CD4-positive, alpha-beta T cell treated with Interleukin-12 subunit alpha and Interleukin-12 subunit beta, for 1 hour (primary cell): ENCODE measurements at regions not wholly inside any gene's neighbourhood (a gene's known extent, or its start where the extent isn't known, plus 50 kb on each side); places are given as distances from the start of the nearest gene placed in this dataset.
"Not testable (repeated sequence)": the region's sequence is repeated elsewhere in the genome, so short reads cannot be mapped to it uniquely, and the experiment has no call there.

Experiments
- DNase-seq: peaks from one replicate; pipeline ENCODE4 v3.0.0-alpha.2; 2020

- DNase-seq = no peak
These were observed 190.3 kb upstream of the TAB2 start for GRCh38 chr6:149127212-149127611.

DNA sequence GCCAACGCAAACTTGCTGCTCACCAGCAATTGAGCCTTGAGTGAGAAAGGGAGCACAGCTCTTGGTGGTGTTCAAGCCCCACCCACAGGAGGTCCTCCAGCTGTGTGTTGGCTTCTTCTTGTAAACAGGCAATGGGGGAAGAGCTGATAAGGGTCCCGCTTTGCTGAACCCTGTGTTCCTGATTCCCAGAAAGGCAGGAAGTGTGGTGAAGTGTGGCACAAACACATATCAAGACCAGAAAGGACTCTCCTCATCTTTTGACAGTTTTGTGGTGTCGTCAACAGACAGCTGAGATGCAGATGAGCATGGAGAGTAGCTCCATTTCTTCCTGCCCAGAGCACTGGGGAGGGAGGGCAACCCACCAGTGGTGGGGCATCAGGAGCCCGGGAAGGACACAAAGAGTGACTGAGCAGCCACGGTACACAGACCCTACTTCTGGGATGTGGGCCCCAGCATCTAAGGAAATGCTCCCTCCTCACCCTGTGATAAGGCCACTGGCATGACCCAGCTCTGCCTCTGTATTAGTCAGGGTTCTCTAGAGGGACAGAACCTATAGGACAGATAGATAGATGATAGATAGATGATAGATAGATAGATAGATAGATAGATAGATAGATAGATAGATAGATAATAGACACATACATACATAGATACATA lies 188.9 kb upstream of the TAB2 start:
- DNase-seq = peak; percentile 50

DNA sequence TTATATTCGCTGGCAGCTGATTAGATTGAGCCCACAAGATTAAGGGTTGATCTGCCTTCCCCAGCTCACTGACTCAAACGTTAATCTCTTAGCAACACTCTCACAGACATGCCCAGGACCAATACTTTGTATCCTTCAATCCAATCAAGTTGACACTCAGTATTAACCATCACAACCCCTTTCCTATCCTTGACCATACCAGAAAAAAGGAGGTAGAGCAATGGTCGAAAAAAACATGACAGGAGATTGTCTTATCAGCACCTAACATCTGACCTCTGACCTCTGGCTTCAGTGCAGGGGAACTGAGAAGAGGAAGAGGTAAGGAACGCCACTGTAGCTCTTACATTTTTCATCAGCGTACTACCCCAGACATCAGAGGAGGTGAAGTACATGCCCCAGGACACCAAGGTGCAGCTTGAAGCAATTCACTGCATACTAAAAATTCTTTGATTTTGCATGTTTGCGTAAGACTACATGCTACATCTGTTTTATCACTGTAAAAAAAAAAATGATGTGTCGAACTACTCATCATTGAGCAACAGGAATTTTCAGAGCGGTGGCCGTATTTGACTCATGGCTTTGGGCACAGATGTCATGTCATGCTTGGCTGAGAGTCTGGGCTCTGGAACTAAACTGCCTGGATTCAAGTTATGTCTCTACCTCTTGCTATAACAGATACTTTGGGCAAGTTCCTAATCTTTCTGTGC lies 188.0 kb upstream of the TAB2 start:
- DNase-seq = no peak

DNA sequence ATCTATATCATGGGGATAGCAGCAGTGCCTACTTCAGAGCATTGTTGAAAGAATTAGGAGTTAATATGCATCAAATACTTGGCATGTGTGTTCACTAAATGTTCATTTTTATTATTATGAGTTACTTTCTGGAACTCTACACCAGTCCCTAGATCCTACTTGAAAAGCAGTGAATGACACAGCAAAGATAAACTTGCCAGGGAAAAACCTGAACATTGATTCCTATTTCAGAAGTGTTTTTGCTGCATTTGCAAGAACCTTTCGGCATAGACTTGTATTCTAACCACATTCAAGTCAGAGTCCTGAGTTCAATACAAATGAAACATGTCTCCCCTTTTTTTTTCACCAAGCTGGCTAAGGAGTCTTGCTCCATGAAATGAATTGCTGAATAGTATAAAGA lies 187.4 kb upstream of the TAB2 start:
- no peak for DNase-seq

DNA sequence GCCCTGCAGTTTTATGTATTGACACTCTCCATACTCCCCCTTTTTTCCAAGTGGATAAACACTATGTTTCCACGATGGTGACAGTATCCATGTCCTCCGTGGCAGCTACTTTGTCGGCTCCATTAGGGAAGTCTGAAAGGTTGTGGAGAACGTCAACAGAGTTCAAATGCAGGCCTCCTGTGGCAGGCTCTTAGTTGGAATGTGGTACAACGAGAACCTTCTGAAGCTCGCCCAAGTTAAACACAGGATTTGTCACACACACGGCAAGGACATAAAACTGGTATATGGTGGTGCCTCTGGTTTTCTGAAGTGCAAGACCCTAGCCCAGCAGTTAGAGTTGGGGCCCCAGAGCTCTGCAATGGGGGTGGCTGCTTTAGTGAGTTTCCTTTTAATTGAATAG lies 187.0 kb upstream of the TAB2 start:
- no peak for DNase-seq

DNA sequence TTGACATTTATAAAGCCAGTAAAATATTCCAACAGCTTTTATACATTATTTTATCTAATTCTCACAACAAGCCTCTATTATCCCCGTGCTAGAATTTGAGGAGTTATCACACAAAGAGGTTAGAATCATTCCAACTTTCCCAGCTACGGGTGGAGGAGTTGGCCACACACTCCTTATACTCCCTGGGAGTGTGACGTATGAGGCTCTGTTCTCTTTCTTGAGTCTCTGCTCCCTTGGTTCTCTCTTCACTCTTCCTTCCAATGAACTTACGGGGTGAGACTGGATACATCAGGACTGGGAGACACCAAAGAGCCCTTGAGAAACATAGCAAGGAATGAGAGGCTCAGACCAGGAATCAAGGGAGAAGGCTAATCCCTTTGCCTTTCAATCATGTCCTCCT lies 185.6 kb upstream of the TAB2 start:
- no peak for DNase-seq

DNA sequence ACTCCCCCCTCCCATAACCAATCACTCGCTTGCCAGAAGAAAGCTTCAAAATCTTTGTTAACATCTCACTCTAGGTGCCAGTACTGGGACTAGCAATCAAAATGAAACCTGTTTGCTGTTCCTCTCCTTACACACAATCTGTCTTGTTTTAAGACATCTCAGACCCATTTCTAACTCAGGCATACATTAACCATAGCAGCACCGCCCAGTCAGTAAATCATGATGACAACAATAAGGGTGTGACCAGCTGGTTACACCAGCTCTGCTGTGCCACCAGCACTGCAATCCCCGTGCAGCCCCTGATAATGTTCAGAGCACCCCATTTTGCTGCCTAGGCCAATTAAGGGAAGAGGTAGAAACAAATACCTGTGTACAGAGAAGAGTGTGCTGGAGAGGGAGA lies 185.2 kb upstream of the TAB2 start:
- no peak for DNase-seq

DNA sequence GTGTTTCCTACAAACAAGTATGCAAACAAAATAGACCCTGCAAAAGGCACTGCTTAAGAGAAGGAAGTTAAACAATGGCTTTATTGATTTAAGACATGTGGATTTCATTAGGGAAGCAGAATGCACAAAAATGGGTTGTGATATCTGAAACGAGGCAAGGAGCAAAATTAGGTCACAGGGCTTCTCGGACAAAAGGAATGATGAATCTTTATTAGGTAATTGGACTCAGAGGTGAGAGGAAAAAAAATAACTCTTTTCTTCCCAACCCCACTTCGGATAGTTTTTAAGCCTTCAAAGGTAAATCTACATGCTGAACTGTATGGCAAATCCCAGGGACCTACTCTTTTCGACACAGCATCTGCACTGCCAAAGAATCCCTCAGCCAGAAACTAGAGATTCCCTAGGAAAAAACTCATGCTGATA lies 183.0 kb upstream of the TAB2 start:
- DNase-seq = no peak

- no peak for DNase-seq
These were observed 181.7 kb upstream of the TAB2 start for GRCh38 chr6:149135809-149136208.

- DNase-seq = no peak
These were observed 181.1 kb upstream of the TAB2 start for GRCh38 chr6:149136273-149136912.

DNA sequence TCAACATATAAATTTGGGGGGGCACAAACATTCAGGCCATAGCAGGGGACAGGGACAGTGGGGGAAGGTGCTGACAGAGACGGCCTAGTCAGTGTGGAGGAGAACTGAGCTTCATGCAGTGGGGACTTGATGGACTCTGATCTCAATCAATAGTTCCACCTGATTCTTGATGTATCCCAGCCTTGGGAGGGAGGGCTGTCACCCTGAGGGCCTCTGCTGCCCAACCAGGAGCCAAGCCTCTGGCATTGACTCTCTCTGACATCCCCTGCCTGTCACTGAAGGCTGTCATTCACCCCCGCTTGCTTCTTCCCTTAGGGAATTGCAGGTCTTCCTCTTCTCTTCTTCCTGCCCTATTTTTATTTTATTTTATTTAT lies 180.6 kb upstream of the TAB2 start:
- DNase-seq = no peak

GRCh38 chr6:149137594-149137993 lies 179.9 kb upstream of the TAB2 start:
- DNase-seq = no peak

DNA sequence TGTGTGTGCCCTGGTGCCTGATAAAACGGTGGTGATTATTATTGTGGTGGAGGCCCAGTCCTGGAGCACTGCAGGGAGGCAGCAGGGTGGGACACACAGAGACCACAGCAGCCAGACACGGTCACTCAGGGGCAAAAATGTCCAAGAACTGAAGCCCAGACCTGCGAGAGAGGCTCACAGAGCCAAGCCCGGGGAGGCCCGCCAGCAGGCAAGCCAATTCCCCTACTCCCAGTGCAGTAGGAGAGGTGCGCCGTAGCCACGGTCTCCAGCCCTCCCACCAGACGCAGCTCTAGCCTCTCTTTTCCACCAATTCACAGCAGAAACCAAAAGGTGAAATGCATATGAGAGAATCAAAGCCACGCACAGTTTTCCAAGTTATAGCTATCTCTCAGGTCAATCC lies 179.4 kb upstream of the TAB2 start:
- DNase-seq = no peak

- DNase-seq = no peak
These were observed 178.7 kb upstream of the TAB2 start for GRCh38 chr6:149138699-149139294.

DNA sequence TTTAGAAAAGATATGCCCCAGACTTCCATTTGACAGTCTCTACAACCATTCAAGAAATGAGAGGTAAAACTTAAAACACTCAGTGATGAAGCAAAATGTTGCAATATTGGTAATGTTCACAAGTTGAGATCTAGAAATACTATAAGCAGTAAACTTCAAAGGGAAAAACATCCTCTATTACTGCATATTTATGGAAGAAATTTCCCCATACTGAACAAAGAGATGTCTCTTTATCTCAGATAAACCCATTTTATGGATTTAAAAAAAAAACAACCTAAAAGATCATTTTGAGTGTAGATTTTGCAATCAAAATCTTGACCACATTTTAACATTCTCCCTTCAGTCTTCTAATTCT lies 177.8 kb upstream of the TAB2 start:
- DNase-seq = no peak

DNA sequence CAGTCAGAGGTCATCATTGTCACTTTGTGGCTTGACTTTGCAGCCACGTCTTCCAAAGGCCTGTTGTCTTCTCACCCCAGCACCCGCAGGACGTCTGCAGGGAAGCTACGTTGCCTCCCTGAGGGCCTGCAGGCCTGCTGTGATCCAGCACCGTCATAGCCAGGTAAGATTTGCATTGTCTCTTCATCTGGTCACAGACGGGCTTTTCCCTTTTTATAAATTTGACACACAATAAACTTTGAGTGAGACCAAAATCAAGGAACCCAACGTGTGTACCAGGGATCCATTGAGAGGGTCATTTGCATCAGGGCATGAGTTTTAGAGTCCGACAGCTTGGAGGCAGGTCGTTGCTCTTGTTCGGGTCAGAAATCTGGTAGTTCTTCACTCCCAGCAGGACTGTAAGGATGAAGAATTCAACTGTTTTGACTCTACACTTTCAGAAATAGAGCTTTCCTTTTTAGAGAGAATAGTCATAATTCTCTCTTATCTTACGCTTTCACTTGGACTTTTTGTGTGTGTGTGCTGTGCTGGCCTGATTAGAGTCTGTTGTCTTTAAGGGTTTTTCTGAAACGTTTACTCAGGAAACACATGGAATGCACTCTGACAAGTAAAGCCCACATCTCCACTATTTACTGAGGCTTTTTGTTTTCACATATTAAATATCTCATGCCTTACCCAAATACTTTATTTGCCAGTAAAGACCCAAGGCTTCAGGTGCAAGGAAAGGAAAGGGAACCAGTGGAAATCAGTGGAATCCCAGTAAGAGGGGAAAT lies 177.2 kb upstream of the TAB2 start:
- peak; percentile 82 for DNase-seq

GRCh38 chr6:149140910-149141290 lies 176.6 kb upstream of the TAB2 start:
- DNase-seq = peak; percentile 81

DNA sequence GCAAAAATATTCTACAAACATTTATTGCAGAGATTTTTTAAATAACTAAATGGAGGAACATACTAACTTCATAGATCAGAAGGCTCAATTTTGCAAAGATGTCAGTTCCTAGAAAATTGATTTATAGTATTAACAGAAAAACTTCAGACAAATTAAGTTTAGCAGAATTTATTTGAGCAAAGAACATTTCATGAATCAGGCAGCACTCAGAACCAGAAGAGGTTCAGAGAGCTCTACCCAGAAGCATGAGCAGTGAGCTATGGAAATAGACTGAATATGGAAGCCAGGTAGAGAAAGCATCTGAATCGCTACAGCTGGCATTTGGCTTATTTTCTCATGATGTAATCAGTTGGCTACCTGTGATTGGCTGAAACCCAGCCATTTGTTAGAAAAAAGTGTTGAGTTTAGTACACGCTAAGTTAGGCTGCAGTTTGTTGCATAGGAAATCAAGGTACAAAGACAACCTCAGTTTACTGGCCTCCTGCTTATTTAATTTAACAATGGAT lies 174.5 kb upstream of the TAB2 start:
- DNase-seq = no peak

DNA sequence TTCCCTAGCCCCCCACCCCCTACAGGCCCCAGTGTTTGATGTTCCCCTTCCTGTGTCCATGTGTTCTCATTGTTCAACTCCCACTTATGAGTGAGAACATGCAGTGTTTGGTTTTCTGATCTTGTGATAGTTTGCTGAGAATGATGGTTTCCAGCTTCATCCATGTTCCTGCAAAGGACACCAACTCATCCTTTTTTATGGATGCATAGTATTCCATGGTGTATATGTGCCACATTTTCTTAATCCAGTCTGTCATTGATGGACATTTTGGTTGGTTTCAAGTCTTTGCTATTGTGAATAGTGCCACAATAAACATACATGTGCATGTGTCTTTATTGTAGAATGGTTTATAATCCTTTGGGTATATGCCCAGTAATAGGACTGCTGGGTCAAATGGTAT lies 171.7 kb upstream of the TAB2 start:
- DNase-seq = not testable (repeated sequence)

- no peak for DNase-seq
These were observed 170.3 kb upstream of the TAB2 start for GRCh38 chr6:149147195-149147594.

DNA sequence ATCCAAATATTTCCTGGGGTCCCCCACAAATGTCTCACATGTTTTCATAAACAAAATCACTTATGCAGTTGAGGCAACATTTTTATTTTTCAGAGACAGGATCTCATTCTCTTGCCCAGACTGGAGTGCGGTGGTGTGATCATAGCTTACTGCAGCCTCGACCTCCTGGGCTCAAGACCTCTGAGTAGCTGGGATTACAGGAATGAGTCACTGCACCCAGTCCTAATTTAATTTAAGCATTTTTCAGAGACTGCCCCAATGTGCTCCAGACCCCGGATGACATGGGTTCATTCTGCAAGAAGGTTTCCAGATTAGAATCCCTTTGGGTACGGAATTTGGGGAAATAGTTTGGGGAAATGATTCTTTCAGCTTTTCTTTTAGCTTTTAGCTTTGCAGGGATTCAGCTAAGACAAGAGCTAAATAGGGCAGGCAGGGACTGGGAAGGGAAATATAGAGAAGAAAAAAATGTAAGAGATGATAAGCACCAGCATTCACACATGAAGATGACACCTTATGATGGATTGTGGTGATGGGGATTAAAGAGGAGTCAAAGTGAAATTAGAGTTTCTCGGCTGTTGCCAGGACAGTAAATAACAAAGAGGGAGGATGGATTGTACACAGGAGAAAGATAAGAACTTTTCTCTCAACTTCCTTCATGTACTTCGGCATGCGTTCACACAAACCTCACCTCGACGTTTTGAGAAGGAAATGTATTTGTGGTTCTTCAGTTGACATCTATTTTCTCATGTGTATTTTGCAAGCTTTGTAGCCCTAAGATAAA lies 169.4 kb upstream of the TAB2 start:
- DNase-seq = peak; percentile 78

DNA sequence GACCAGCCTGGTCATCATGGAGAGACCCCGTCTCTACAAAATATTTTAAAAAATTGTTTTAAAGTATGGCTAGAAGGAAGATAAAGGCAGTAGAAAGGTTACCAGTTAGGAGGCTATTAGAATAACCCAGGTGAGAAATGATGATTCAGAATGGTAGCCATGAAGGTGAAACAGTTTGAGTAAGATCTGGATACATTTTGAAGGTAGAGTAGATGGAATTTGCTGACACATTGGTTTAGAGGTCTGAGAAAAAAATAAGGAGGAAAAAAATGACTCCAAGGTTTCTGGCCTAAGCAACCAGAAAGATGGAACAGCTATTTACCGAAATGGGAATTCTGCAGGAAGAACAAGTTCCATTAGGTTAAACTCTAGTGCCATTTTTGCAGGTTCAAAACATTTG lies 167.9 kb upstream of the TAB2 start:
- no peak for DNase-seq
